HG02610 (cell line): ENCODE measurements at regions not wholly inside any gene's neighbourhood (a gene's known extent, or its start where the extent isn't known, plus 50 kb on each side); places are given as distances from the start of the nearest gene placed in this dataset.
"Not testable (repeated sequence)": the region's sequence is repeated elsewhere in the genome, so short reads cannot be mapped to it uniquely, and the experiment has no call there.

Source experiments
- ATAC-seq: cut with Tn5 transposase; IDR thresholded peaks from one replicate; pipeline ENCODE4 v1.9.1; 2021; ENCODE audit warnings: mild to moderate bottlenecking, moderate library complexity; ENCODE audit not compliant: unreplicated experiment

- no peak for ATAC-seq
Measured at GRCh38 chr4:162498168-162498567, 334.4 kb upstream of the FSTL5 start.

GRCh38 chr4:162497564-162498167 lies 333.9 kb upstream of the FSTL5 start:
- ATAC-seq: peak; percentile 91

GRCh38 chr4:162494935-162495334 lies 331.1 kb upstream of the FSTL5 start:
- ATAC-seq: no peak

GRCh38 chr4:162485486-162485885 lies 321.7 kb upstream of the FSTL5 start:
- no peak for ATAC-seq

- ATAC-seq: no peak
Measured at GRCh38 chr4:162475246-162475645, 311.4 kb upstream of the FSTL5 start.

GRCh38 chr4:162469977-162470376 lies 306.2 kb upstream of the FSTL5 start:
- no peak for ATAC-seq

- not testable (repeated sequence) for ATAC-seq
Measured at GRCh38 chr4:162465356-162465755, 301.6 kb upstream of the FSTL5 start.

GRCh38 chr4:162461952-162462351 lies 298.2 kb upstream of the FSTL5 start:
- ATAC-seq: no peak

GRCh38 chr4:162458051-162458450 lies 294.3 kb upstream of the FSTL5 start:
- no peak for ATAC-seq

GRCh38 chr4:162457071-162457865 lies 293.5 kb upstream of the FSTL5 start:
- no peak for ATAC-seq

- no peak for ATAC-seq
Measured at GRCh38 chr4:162456106-162456505, 292.3 kb upstream of the FSTL5 start.

- ATAC-seq: no peak
Measured at GRCh38 chr4:162450531-162451035, 286.8 kb upstream of the FSTL5 start.

- ATAC-seq: no peak
Measured at GRCh38 chr4:162443510-162443909, 279.7 kb upstream of the FSTL5 start.

GRCh38 chr4:162442128-162442527 lies 278.3 kb upstream of the FSTL5 start:
- ATAC-seq: no peak

- no peak for ATAC-seq
Measured at GRCh38 chr4:162422312-162422711, 258.5 kb upstream of the FSTL5 start.

GRCh38 chr4:162410854-162411253 lies 247.1 kb upstream of the FSTL5 start:
- no peak for ATAC-seq

- ATAC-seq: no peak
Measured at GRCh38 chr4:162409048-162409447, 245.2 kb upstream of the FSTL5 start.

- ATAC-seq: no peak
Measured at GRCh38 chr4:162408309-162408708, 244.5 kb upstream of the FSTL5 start.

- ATAC-seq: no peak
Measured at GRCh38 chr4:162406637-162407365, 243.0 kb upstream of the FSTL5 start.

- no peak for ATAC-seq
Measured at GRCh38 chr4:162403932-162404331, 240.1 kb upstream of the FSTL5 start.

- no peak for ATAC-seq
Measured at GRCh38 chr4:162403419-162403818, 239.6 kb upstream of the FSTL5 start.

- ATAC-seq: no peak
Measured at GRCh38 chr4:162401021-162401420, 237.2 kb upstream of the FSTL5 start.
